Smooth muscle cell (in vitro differentiated cells): ENCODE measurements at regions not wholly inside any gene's neighbourhood (a gene's known extent, or its start where the extent isn't known, plus 50 kb on each side); places are given as distances from the start of the nearest gene placed in this dataset.
A peak's percentile ranks its signal among the peaks of the same experiment; 100 is the strongest.

Experiments
- DNase-seq: peaks from one replicate; lab custom pipeline; 2025; ENCODE audit not compliant: unreplicated experiment; lab: John Stamatoyannopoulos, UW
- H2AFZ ChIP-seq: fragments of 200-600 bp; sonication (generic); 2 replicates; pipeline ENCODE4 v1.6.0; 2016; ENCODE audit warnings: antibody characterized with exemption, low read depth, mild to moderate bottlenecking
- H3F3A ChIP-seq: fragments of 200-600 bp; sonication (generic); 2 replicates; pipeline ENCODE4 v1.6.0; 2017; ENCODE audit warnings: antibody characterized with exemption, low read depth
- H3K27ac ChIP-seq: fragments of 200-600 bp; sonication (generic); 2 replicates; pipeline ENCODE4 v1.5.1; 2016; ENCODE audit warnings: low read depth, mild to moderate bottlenecking
- H3K27me3 ChIP-seq: fragments of 200-600 bp; sonication (generic); 2 replicates; pipeline ENCODE4 v1.6.1; 2016; ENCODE audit warnings: low read depth, mild to moderate bottlenecking
- H3K36me3 ChIP-seq: fragments of 200-600 bp; sonication (generic); 2 replicates; pipeline ENCODE4 v1.5.1; 2016; ENCODE audit warnings: low read depth
- H3K4me1 ChIP-seq: fragments of 200-600 bp; sonication (generic); 2 replicates; pipeline ENCODE4 v1.5.1; 2016; ENCODE audit warnings: low read depth
- H3K4me2 ChIP-seq: fragments of 200-600 bp; sonication (generic); 2 replicates; pipeline ENCODE4 v1.6.0; 2016; ENCODE audit warnings: mild to moderate bottlenecking
- H3K4me3 ChIP-seq: fragments of 200-600 bp; sonication (generic); 2 replicates; pipeline ENCODE4 v1.5.1; 2016; ENCODE audit warnings: mild to moderate bottlenecking
- H3K79me2 ChIP-seq: fragments of 200-600 bp; sonication (generic); 2 replicates; pipeline ENCODE4 v1.6.0; 2016; ENCODE audit warnings: low read depth, mild to moderate bottlenecking
- H3K9ac ChIP-seq: fragments of 200-600 bp; sonication (generic); 2 replicates; pipeline ENCODE4 v1.6.0; 2016; ENCODE audit warnings: low read depth
- H3K9me3 ChIP-seq: fragments of 200-600 bp; sonication (generic); replicated peaks from 2 replicates; pipeline ENCODE4 v1.5.1; 2016; ENCODE audit warnings: low read depth
- H4K20me1 ChIP-seq: fragments of 200-600 bp; sonication (generic); 2 replicates; pipeline ENCODE4 v1.6.0; 2016; ENCODE audit warnings: low read depth
- CTCF ChIP-seq: fragments of 200-600 bp; sonication (generic); IDR thresholded peaks from 2 replicates; pipeline ENCODE4 v1.5.1; 2017; ENCODE audit warnings: borderline replicate concordance, mild to moderate bottlenecking, antibody characterized with exemption; ENCODE audit not compliant: insufficient read depth, poor library complexity, severe bottlenecking
- WGBS: methylation state at CpG from one replicate; pipeline ENCODE4 v1.1.7; 2016; ENCODE audit warnings: low lambda C conversion rate; 5-methylcytosine and 5-hydroxymethylcytosine counted together

GRCh38 chr12:58302487-58303011, 361.2 kb downstream of the ATP23 start:
- WGBS = 82% methylated on average over 1 of the region's 1 CpG
- H2AFZ ChIP-seq = no peak overlapping the region
- peaks cover 6% of the 10 kb centered on the region for H3K9me3 ChIP-seq
- H4K20me1 ChIP-seq = no peaks in the 10 kb centered on the region
- H3K9ac ChIP-seq = no peak overlapping the region
- no peak for TF ChIP-seq CTCF
- H3K79me2 ChIP-seq = no peaks in the 10 kb centered on the region
- H3K36me3 ChIP-seq = peaks cover 2% of the 10 kb centered on the region
- DNase-seq = no peak
- H3K4me1 ChIP-seq = no peaks in the 10 kb centered on the region
- no peak overlapping the region for H3K4me2 ChIP-seq
- H3K27ac ChIP-seq = no peak overlapping the region
- H3F3A ChIP-seq = no peaks in the 10 kb centered on the region
- H3K27me3 ChIP-seq = no peaks in the 10 kb centered on the region
- no peak overlapping the region for H3K4me3 ChIP-seq

GRCh38 chr12:58306266-58307000, 365.1 kb downstream of the ATP23 start:
- H3K4me1 ChIP-seq = peaks cover 5% of the 10 kb centered on the region
- DNase-seq = no peak
- H3F3A ChIP-seq = peaks cover 10% of the 10 kb centered on the region
- no peaks in the 10 kb centered on the region for H4K20me1 ChIP-seq
- no peaks in the 10 kb centered on the region for H3K27me3 ChIP-seq
- peaks cover 6% of the 10 kb centered on the region for H3K9me3 ChIP-seq
- H3K79me2 ChIP-seq = no peaks in the 10 kb centered on the region
- H3K4me2 ChIP-seq = no peak overlapping the region
- no peak overlapping the region for H3K4me3 ChIP-seq
- TF ChIP-seq CTCF = no peak
- H3K27ac ChIP-seq = no peak overlapping the region
- H3K9ac ChIP-seq = no peak overlapping the region
- 48% methylated on average over 1 of the region's 1 CpG for WGBS
- no peak overlapping the region for H2AFZ ChIP-seq
- H3K36me3 ChIP-seq = peaks cover 4% of the 10 kb centered on the region

GRCh38 chr12:58309806-58310205, 368.4 kb downstream of the ATP23 start:
- TF ChIP-seq CTCF = no peak
- peaks cover 4% of the 10 kb centered on the region for H3K36me3 ChIP-seq
- H3F3A ChIP-seq = peaks cover 22% of the 10 kb centered on the region
- no peak overlapping the region for H3K4me2 ChIP-seq
- DNase-seq = no peak
- H2AFZ ChIP-seq = no peak overlapping the region
- WGBS = 88% methylated on average over 4 of the region's 4 CpGs
- peaks cover 16% of the 10 kb centered on the region for H3K4me1 ChIP-seq
- no peaks in the 10 kb centered on the region for H3K27me3 ChIP-seq
- no peak overlapping the region for H3K4me3 ChIP-seq
- no peaks in the 10 kb centered on the region for H4K20me1 ChIP-seq
- H3K27ac ChIP-seq = peak overlapping the region; percentile 92
- peak overlapping the region; percentile 28 for H3K9ac ChIP-seq
- no peaks in the 10 kb centered on the region for H3K79me2 ChIP-seq
- peaks cover 6% of the 10 kb centered on the region for H3K9me3 ChIP-seq

- H4K20me1 ChIP-seq = no peaks in the 10 kb centered on the region
- peak overlapping the region; percentile 54 for H3K4me2 ChIP-seq
- DNase-seq = no peak
- H3K4me3 ChIP-seq = no peak overlapping the region
- WGBS = 90% methylated on average over 4 of the region's 4 CpGs
- peaks cover 22% of the 10 kb centered on the region for H3F3A ChIP-seq
- H3K27me3 ChIP-seq = no peaks in the 10 kb centered on the region
- H3K9ac ChIP-seq = peak overlapping the region; percentile 28
- H3K36me3 ChIP-seq = peaks cover 4% of the 10 kb centered on the region
- H3K9me3 ChIP-seq = peaks cover 6% of the 10 kb centered on the region
- no peaks in the 10 kb centered on the region for H3K79me2 ChIP-seq
- TF ChIP-seq CTCF = no peak
- no peak overlapping the region for H2AFZ ChIP-seq
- peaks cover 16% of the 10 kb centered on the region for H3K4me1 ChIP-seq
- H3K27ac ChIP-seq = peak overlapping the region; percentile 92
Measured at GRCh38 chr12:58310368-58310767, 369.0 kb downstream of the ATP23 start.
